ENCODE measurements at regions not wholly inside any gene's neighbourhood (a gene's known extent, or its start where the extent isn't known, plus 50 kb on each side); places are given as distances from the start of the nearest gene placed in this dataset.

- POLR2A ChIA-PET, result no interaction called here
- TF ChIP-seq CTCF (IDR thresholded peaks at IDR 0.05), result no peak
- no peak overlapping the region for H3K27ac Mint-ChIP-seq
- no peaks in the 10 kb centered on the region for H3K9me3 Mint-ChIP-seq
- intact Hi-C loops (cut with micrococcal nuclease), result no loop called here
- ATAC-seq (ENCODE audit: low read depth) (no peak), DNase-seq (no peak)
- CTCF ChIA-PET, result no interaction called here
- no peak overlapping the region for H3K4me3 Mint-ChIP-seq
- H3K4me1 Mint-ChIP-seq, result no peaks in the 10 kb centered on the region
- no peaks in the 10 kb centered on the region for H3K36me3 Mint-ChIP-seq (ENCODE audit: low read depth)
- no peaks in the 10 kb centered on the region for H3K27me3 Mint-ChIP-seq
Observed at GRCh38 chr2:187001248-187001647, 152.3 kb upstream of the ZSWIM2 start.

GRCh38 chr2:186995092-186995491 lies 146.1 kb upstream of the ZSWIM2 start:
- H3K27ac Mint-ChIP-seq, result no peak overlapping the region
- ChIA-PET CTCF (no interaction called here), POLR2A (no interaction called here)
- DNase-seq (no peak), ATAC-seq (ENCODE audit: low read depth) (no peak)
- no peak overlapping the region for H3K4me3 Mint-ChIP-seq
- no peak for TF ChIP-seq CTCF (IDR thresholded peaks at IDR 0.05)
- H3K4me1 Mint-ChIP-seq, result no peaks in the 10 kb centered on the region
- H3K36me3 Mint-ChIP-seq (ENCODE audit: low read depth), result no peaks in the 10 kb centered on the region
- H3K27me3 Mint-ChIP-seq, result no peaks in the 10 kb centered on the region
- intact Hi-C loops (cut with micrococcal nuclease), result no loop called here
- H3K9me3 Mint-ChIP-seq, result peaks cover 6% of the 10 kb centered on the region

GRCh38 chr2:186992597-186992996 lies 143.6 kb upstream of the ZSWIM2 start:
- Mint-ChIP-seq H3K27me3 (no peaks in the 10 kb centered on the region), H3K27ac (no peak overlapping the region), H3K4me1 (no peaks in the 10 kb centered on the region), H3K9me3 (peaks cover 12% of the 10 kb centered on the region), H3K36me3 (ENCODE audit: low read depth) (no peaks in the 10 kb centered on the region), H3K4me3 (no peak overlapping the region)
- ChIA-PET CTCF (no interaction called here), POLR2A (no interaction called here)
- TF ChIP-seq CTCF (IDR thresholded peaks at IDR 0.05), result no peak
- DNase-seq, result no peak
- ATAC-seq (ENCODE audit: low read depth), result no peak
- intact Hi-C loops (cut with micrococcal nuclease), result no loop called here

GRCh38 chr2:186991766-186992417 lies 142.9 kb upstream of the ZSWIM2 start:
- Mint-ChIP-seq H3K27me3 (no peaks in the 10 kb centered on the region), H3K9me3 (peaks cover 14% of the 10 kb centered on the region), H3K4me3 (no peak overlapping the region), H3K36me3 (ENCODE audit: low read depth) (no peaks in the 10 kb centered on the region), H3K27ac (no peak overlapping the region), H3K4me1 (no peaks in the 10 kb centered on the region)
- ChIA-PET POLR2A (no interaction called here), CTCF (no interaction called here)
- intact Hi-C loops (cut with micrococcal nuclease), result no loop called here
- ATAC-seq (ENCODE audit: low read depth), result no peak
- no peak for TF ChIP-seq CTCF (IDR thresholded peaks at IDR 0.05)
- no peak for DNase-seq

- Mint-ChIP-seq H3K9me3 (peaks cover 8% of the 10 kb centered on the region), H3K27me3 (no peaks in the 10 kb centered on the region), H3K4me1 (no peaks in the 10 kb centered on the region), H3K27ac (no peak overlapping the region), H3K36me3 (ENCODE audit: low read depth) (no peaks in the 10 kb centered on the region), H3K4me3 (no peak overlapping the region)
- DNase-seq (no peak), ATAC-seq (ENCODE audit: low read depth) (no peak)
- POLR2A ChIA-PET, result no interaction called here
- no peak for TF ChIP-seq CTCF (IDR thresholded peaks at IDR 0.05)
- intact Hi-C loops (cut with micrococcal nuclease), result no loop called here
- CTCF ChIA-PET, result no interaction called here
Observed at GRCh38 chr2:186984966-186985365, 136.0 kb upstream of the ZSWIM2 start.
